Psoas muscle (tissue), 7 donors: ENCODE measurements at regions not wholly inside any gene's neighbourhood (a gene's known extent, or its start where the extent isn't known, plus 50 kb on each side); places are given as distances from the start of the nearest gene placed in this dataset.
A peak's percentile ranks its signal among the peaks of the same experiment; 100 is the strongest.

ENCODE experiments used
- ATAC-seq, 4 donors: fragments of 200-7000 bp; cut with Tn5 transposase; one replicate each; pipeline ENCODE4 v1.9.1; 2020; ENCODE audit warnings: moderate library complexity in 3 of 4, mild to moderate bottlenecking in 2 of 4
- DNase-seq, 2 donors: peaks; one replicate each; pipeline ENCODE4 v3.0.0-alpha.2; 2020
- H3K27ac ChIP-seq: fragments of 200-600 bp; one replicate; pipeline ENCODE4 v1.8.0; 2022
- H3K27me3 ChIP-seq, 3 donors: fragments of 200-600 bp in 1 of 3; one replicate each; pipeline versions ENCODE4 v1.6.1 to v1.8.0; 2013 to 2022; ENCODE audit warnings: low read length in 2 of 3, mild to moderate bottlenecking in 2 of 3, moderate library complexity in 1 of 3; ENCODE audit not compliant: insufficient read depth in 3 of 3
- H3K36me3 ChIP-seq, 2 donors: fragments of 200-600 bp in 1 of 2; one replicate each; pipeline versions ENCODE4 v1.6.1 to v1.8.0; 2013 to 2022; ENCODE audit warnings: low read depth in 1 of 2, mild to moderate bottlenecking in 1 of 2, moderate library complexity in 1 of 2; ENCODE audit not compliant: insufficient read depth in 1 of 2
- H3K4me1 ChIP-seq: fragments of 200-600 bp; one replicate; pipeline ENCODE4 v1.8.0; 2022
- H3K4me3 ChIP-seq: fragments of 200-600 bp; one replicate; pipeline ENCODE4 v1.8.0; 2022; ENCODE audit warnings: mild to moderate bottlenecking
- H3K9me3 ChIP-seq: fragments of 200-600 bp; one replicate; pipeline ENCODE4 v1.8.0; 2022
- CTCF ChIP-seq: fragments of 200-600 bp; IDR thresholded peaks from one replicate; pipeline ENCODE4 v1.8.0; 2022; ENCODE audit warnings: antibody characterized with exemption
- WGBS, 3 donors: extraction: QIAGEN DNeasy Blood & Tissue Kit; methylation state at CpG; one replicate each; pipeline versions ENCODE4 v1.1.6 to v1.1.7; 2013; 5-methylcytosine and 5-hydroxymethylcytosine counted together
- intact Hi-C, 2 donors: fragments of 100-400 bp; cut with DNase I; formaldehyde crosslinking; loops; one replicate each; pipeline versions ENCODE4 v1.11.0 to v1.14.2; 2022
- donor health status: healthy with polysubstance abuse.
- donor health status: DM: no; HTN: no; CAD: no; lungs with moderate emphysema.
- donor health status: Bipolar disorder and iron deficiency.
- donor health status: healthy.
- donor health status: DM: yes; HTN: yes; CAD: no.
- donor health status: DM: no; HTN: no; CAD: no.
- donor health status: DM: yes; HTN: yes; CAD: no.

GRCh38 chr4:123104310-123105025 lies 182.1 kb upstream of the NUDT6 start:
- H3K27me3 ChIP-seq = no peaks in the 10 kb centered on the region
- TF ChIP-seq CTCF = no peak
- no peak for DNase-seq
- no peaks in the 10 kb centered on the region for H3K4me1 ChIP-seq
- no peak overlapping the region for H3K4me3 ChIP-seq
- intact Hi-C loops = loop anchor here (5.0 to 10.0 kb wide), 4 partner anchors 550 to 1160 kb away; no protein-coding TSS in a partner anchor
- ATAC-seq = peak in 1 of 4 donors; percentile 52
- no peaks in the 10 kb centered on the region for H3K36me3 ChIP-seq
- no peak overlapping the region for H3K27ac ChIP-seq
- 70 to 82% (median 74%) methylated on average over 3 of the region's 3 CpGs for WGBS, 3 donors
- H3K9me3 ChIP-seq = no peaks in the 10 kb centered on the region

GRCh38 chr4:123105026-123105420 lies 182.6 kb upstream of the NUDT6 start:
- no peaks in the 10 kb centered on the region for H3K9me3 ChIP-seq
- DNase-seq (no peak), ATAC-seq (no peak)
- no peaks in the 10 kb centered on the region for H3K4me1 ChIP-seq
- TF ChIP-seq CTCF = no peak
- no peak overlapping the region for H3K27ac ChIP-seq
- no peaks in the 10 kb centered on the region for H3K27me3 ChIP-seq
- 72 to 86% (median 76%) methylated on average over 5 of the region's 5 CpGs for WGBS, 3 donors
- no peaks in the 10 kb centered on the region for H3K36me3 ChIP-seq
- intact Hi-C loops = loop anchor here in 1 of 2 donors (10.0 kb wide), 2 partner anchors 550 to 1160 kb away; no protein-coding TSS in a partner anchor
- no peak overlapping the region for H3K4me3 ChIP-seq

GRCh38 chr4:123106747-123107146 lies 184.3 kb upstream of the NUDT6 start:
- 91 to 95% (median 94%) methylated on average over 8 of the region's 8 CpGs for WGBS, 3 donors
- DNase-seq (peak in 1 of 2 donors; percentile 10), ATAC-seq (no peak)
- Histone ChIP-seq H3K4me3 (no peak overlapping the region), H3K36me3 (no peaks in the 10 kb centered on the region), H3K9me3 (no peaks in the 10 kb centered on the region), H3K4me1 (peaks cover 4% of the 10 kb centered on the region), H3K27me3 (no peaks in the 10 kb centered on the region), H3K27ac (no peak overlapping the region)
- intact Hi-C loops = loop anchor here in 1 of 2 donors (10.0 kb wide), 2 partner anchors 548 to 1158 kb away; no protein-coding TSS in a partner anchor
- TF ChIP-seq CTCF = no peak

- ATAC-seq (no peak), DNase-seq (no peak)
- intact Hi-C loops = loop anchor here in 1 of 2 donors (10.0 kb wide), 2 partner anchors 547 to 1157 kb away; no protein-coding TSS in a partner anchor
- Histone ChIP-seq H3K27ac (no peak overlapping the region), H3K4me1 (peaks cover 4% of the 10 kb centered on the region), H3K9me3 (no peaks in the 10 kb centered on the region), H3K36me3 (no peaks in the 10 kb centered on the region), H3K27me3 (no peaks in the 10 kb centered on the region), H3K4me3 (no peak overlapping the region)
- TF ChIP-seq CTCF = no peak
- 94 to 99% (median 96%) methylated on average over 16 of the region's 16 CpGs for WGBS, 3 donors
Observed at GRCh38 chr4:123107444-123108252, 185.3 kb upstream of the NUDT6 start.
